Neural progenitor cell (in vitro differentiated cells): ENCODE measurements at regions not wholly inside any gene's neighbourhood (a gene's known extent, or its start where the extent isn't known, plus 50 kb on each side); places are given as distances from the start of the nearest gene placed in this dataset.

ENCODE experiments used
- CTCF ChIP-seq: fragments of 200-600 bp; sonication (generic); IDR thresholded peaks from 2 replicates; pipeline ENCODE4 v1.5.1; 2017; ENCODE audit warnings: antibody characterized with exemption, mild to moderate bottlenecking
- EZH2 ChIP-seq: fragments of 200-600 bp; sonication (generic); IDR thresholded peaks from 2 replicates; pipeline ENCODE4 v1.6.1; 2017; ENCODE audit warnings: antibody characterized with exemption, mild to moderate bottlenecking, moderate library complexity

DNA sequence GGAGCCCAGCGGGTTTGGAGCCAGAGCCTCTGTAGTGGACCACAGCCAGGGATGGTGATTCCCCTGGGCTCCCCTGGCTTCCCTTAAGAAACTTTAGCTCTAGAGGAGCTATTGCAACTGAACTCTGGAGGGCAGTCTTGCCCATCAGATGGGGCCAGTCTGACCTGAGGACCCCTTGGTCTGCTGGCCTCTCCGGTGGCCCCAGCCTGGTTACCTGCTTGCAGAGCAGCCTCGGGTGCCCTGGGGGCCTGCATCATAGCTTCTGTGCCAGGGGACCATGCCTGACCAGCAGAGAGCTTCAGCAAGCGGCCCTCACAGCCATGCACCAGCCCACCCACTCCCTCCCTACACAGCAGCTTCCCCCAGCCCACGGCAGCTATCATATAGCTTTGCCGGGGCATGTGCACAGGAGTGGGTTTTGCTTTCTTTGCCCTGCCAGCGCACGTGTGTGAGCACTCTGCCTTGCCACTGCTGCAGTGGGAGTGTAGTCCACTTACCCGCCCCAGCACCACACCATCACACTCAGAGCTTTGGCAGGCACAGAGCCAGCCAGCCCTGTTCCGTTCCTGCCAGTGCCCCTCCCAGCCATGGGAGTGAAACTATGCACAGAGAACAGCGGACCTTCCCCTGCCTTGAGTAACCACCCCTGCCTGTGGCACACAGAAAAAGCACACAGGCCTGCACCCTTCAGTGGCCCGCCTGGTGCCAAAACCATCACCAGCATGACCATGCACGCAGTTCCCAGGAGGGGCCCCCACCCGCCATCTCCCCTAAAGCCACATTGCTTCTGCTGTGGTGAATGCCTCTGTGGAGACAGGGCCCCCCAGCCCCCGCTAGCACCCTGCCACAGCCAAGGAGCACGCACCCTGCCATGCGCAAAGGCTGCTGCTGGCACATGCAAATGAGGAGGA lies 442.9 kb upstream of the NEGR1 start:
- peak; percentile 71 for TF ChIP-seq CTCF
- TF ChIP-seq EZH2, result no peak
